GM18520 (cell line): ENCODE measurements at regions not wholly inside any gene's neighbourhood (a gene's known extent, or its start where the extent isn't known, plus 50 kb on each side); places are given as distances from the start of the nearest gene placed in this dataset.

Experiments used
- ATAC-seq: cut with Tn5 transposase; IDR thresholded peaks from one replicate; pipeline ENCODE4 v1.9.1; 2021; ENCODE audit not compliant: unreplicated experiment

- ATAC-seq = no peak
Measured at GRCh38 chr1:228986093-228986904, 251.0 kb downstream of the RHOU start.

GRCh38 chr1:228987286-228987685, 252.0 kb downstream of the RHOU start:
- no peak for ATAC-seq

- ATAC-seq = no peak
Measured at GRCh38 chr1:228987736-228988506, 252.6 kb downstream of the RHOU start.

- ATAC-seq = no peak
Measured at GRCh38 chr1:228988664-228989063, 253.4 kb downstream of the RHOU start.

GRCh38 chr1:228989176-228989575, 253.9 kb downstream of the RHOU start:
- no peak for ATAC-seq

GRCh38 chr1:228989676-228989991, 254.4 kb downstream of the RHOU start:
- no peak for ATAC-seq

- ATAC-seq = no peak
Measured at GRCh38 chr1:228989992-228990827, 254.9 kb downstream of the RHOU start.

- ATAC-seq = no peak
Measured at GRCh38 chr1:228990906-228991569, 255.8 kb downstream of the RHOU start.

- no peak for ATAC-seq
Measured at GRCh38 chr1:228992044-228992443, 256.8 kb downstream of the RHOU start.

- no peak for ATAC-seq
Measured at GRCh38 chr1:228992907-228993535, 257.7 kb downstream of the RHOU start.

GRCh38 chr1:228994676-228995594, 259.7 kb downstream of the RHOU start:
- ATAC-seq = no peak

- ATAC-seq = no peak
Measured at GRCh38 chr1:228996281-228996680, 261.0 kb downstream of the RHOU start.

- ATAC-seq = no peak
Measured at GRCh38 chr1:228997721-228998144, 262.5 kb downstream of the RHOU start.

- ATAC-seq = no peak
Measured at GRCh38 chr1:228998179-228998578, 262.9 kb downstream of the RHOU start.

- no peak for ATAC-seq
Measured at GRCh38 chr1:228999446-229000170, 264.3 kb downstream of the RHOU start.

GRCh38 chr1:229000187-229000586, 264.9 kb downstream of the RHOU start:
- no peak for ATAC-seq

GRCh38 chr1:229001467-229002011, 266.3 kb downstream of the RHOU start:
- no peak for ATAC-seq

GRCh38 chr1:229002037-229002436, 266.8 kb downstream of the RHOU start:
- ATAC-seq = no peak
